Hematopoietic multipotent progenitor cell treated with erythropoietin and hydrocortisone succinate and interleukin-3 and kit ligand, for 4 days (in vitro differentiated cells): ENCODE measurements at regions not wholly inside any gene's neighbourhood (a gene's known extent, or its start where the extent isn't known, plus 50 kb on each side); places are given as distances from the start of the nearest gene placed in this dataset.
A peak's percentile ranks its signal among the peaks of the same experiment; 100 is the strongest.

Experiments used
- DNase-seq: peaks from one replicate; pipeline ENCODE4 v3.0.0-alpha.2; 2015

GRCh38 chr7:96481796-96482195, 159.9 kb upstream of the SLC25A13 start:
- DNase-seq = no peak

- no peak for DNase-seq
Measured at GRCh38 chr7:96479015-96479645, 157.2 kb upstream of the SLC25A13 start.

GRCh38 chr7:96471606-96472005, 149.7 kb upstream of the SLC25A13 start:
- DNase-seq = no peak

- no peak for DNase-seq
Measured at GRCh38 chr7:96452146-96452545, 130.2 kb upstream of the SLC25A13 start.

- DNase-seq = no peak
Measured at GRCh38 chr7:96449094-96449493, 127.2 kb upstream of the SLC25A13 start.

GRCh38 chr7:96447109-96447645, 125.3 kb upstream of the SLC25A13 start:
- no peak for DNase-seq

- DNase-seq = no peak
Measured at GRCh38 chr7:96441436-96442084, 119.7 kb upstream of the SLC25A13 start.

GRCh38 chr7:96440328-96440727, 118.4 kb upstream of the SLC25A13 start:
- DNase-seq = no peak

- DNase-seq = no peak
Measured at GRCh38 chr7:96436880-96437279, 115.0 kb upstream of the SLC25A13 start.

GRCh38 chr7:96430356-96430755, 108.5 kb upstream of the SLC25A13 start:
- peak; percentile 2 for DNase-seq

- no peak for DNase-seq
Measured at GRCh38 chr7:96427143-96427542, 105.2 kb upstream of the SLC25A13 start.

- DNase-seq = no peak
Measured at GRCh38 chr7:96426685-96427084, 104.8 kb upstream of the SLC25A13 start.

- no peak for DNase-seq
Measured at GRCh38 chr7:96426027-96426426, 104.1 kb upstream of the SLC25A13 start.

GRCh38 chr7:96424411-96424810, 102.5 kb upstream of the SLC25A13 start:
- no peak for DNase-seq

GRCh38 chr7:96422388-96422787, 100.5 kb upstream of the SLC25A13 start:
- DNase-seq = no peak

- DNase-seq = no peak
Measured at GRCh38 chr7:96418581-96418980, 96.7 kb upstream of the SLC25A13 start.

- no peak for DNase-seq
Measured at GRCh38 chr7:96417784-96418183, 95.9 kb upstream of the SLC25A13 start.

- DNase-seq = no peak
Measured at GRCh38 chr7:96416599-96416998, 94.7 kb upstream of the SLC25A13 start.

GRCh38 chr7:96416116-96416515, 94.2 kb upstream of the SLC25A13 start:
- DNase-seq = no peak

- no peak for DNase-seq
Measured at GRCh38 chr7:96415293-96415940, 93.5 kb upstream of the SLC25A13 start.

- peak; percentile 72 for DNase-seq
Measured at GRCh38 chr7:96414931-96415292, 93.0 kb upstream of the SLC25A13 start.

GRCh38 chr7:96410126-96410839, 88.4 kb upstream of the SLC25A13 start:
- DNase-seq = no peak

- no peak for DNase-seq
Measured at GRCh38 chr7:96408881-96409280, 87.0 kb upstream of the SLC25A13 start.

GRCh38 chr7:96407427-96407826, 85.5 kb upstream of the SLC25A13 start:
- DNase-seq = no peak
